A673 (cell line): ENCODE measurements at regions not wholly inside any gene's neighbourhood (a gene's known extent, or its start where the extent isn't known, plus 50 kb on each side); places are given as distances from the start of the nearest gene placed in this dataset.

Experiments
- EZH2 ChIP-seq: fragments of 200-600 bp; sonication (generic); IDR thresholded peaks from 2 replicates; pipeline ENCODE4 v1.6.1; 2017; ENCODE audit warnings: borderline replicate concordance, low read depth, mild to moderate bottlenecking, mixed read lengths, antibody characterized with exemption, low read length; ENCODE audit not compliant: poor library complexity, severe bottlenecking
- TF ChIP-seq, protein P1 (sequence below): fragments of 300-800, 200-600 bp; sonication (generic); conservative IDR thresholded peaks from 2 replicates; pipeline ENCODE4 v1.5.1; 2017; ENCODE audit warnings: low read depth, mild to moderate bottlenecking, antibody characterized with exemption, low read length, moderate library complexity, mixed read lengths

GRCh38 chr10:105837951-105838350, 1196.9 kb downstream of the SORCS3 start:
- TF ChIP-seq, protein P1, sequence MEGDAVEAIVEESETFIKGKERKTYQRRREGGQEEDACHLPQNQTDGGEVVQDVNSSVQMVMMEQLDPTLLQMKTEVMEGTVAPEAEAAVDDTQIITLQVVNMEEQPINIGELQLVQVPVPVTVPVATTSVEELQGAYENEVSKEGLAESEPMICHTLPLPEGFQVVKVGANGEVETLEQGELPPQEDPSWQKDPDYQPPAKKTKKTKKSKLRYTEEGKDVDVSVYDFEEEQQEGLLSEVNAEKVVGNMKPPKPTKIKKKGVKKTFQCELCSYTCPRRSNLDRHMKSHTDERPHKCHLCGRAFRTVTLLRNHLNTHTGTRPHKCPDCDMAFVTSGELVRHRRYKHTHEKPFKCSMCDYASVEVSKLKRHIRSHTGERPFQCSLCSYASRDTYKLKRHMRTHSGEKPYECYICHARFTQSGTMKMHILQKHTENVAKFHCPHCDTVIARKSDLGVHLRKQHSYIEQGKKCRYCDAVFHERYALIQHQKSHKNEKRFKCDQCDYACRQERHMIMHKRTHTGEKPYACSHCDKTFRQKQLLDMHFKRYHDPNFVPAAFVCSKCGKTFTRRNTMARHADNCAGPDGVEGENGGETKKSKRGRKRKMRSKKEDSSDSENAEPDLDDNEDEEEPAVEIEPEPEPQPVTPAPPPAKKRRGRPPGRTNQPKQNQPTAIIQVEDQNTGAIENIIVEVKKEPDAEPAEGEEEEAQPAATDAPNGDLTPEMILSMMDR: no peak
- TF ChIP-seq EZH2: no peak
